SHP77 (cell line): ENCODE measurements at regions not wholly inside any gene's neighbourhood (a gene's known extent, or its start where the extent isn't known, plus 50 kb on each side); places are given as distances from the start of the nearest gene placed in this dataset.

Source experiments
- DNase-seq, 2 experiments: peaks; one replicate each; lab custom pipeline; 2025; lab: John Stamatoyannopoulos, UW

GRCh38 chr7:72524037-72524436 lies 111.9 kb upstream of the CALN1 start:
- DNase-seq: no peak

DNA sequence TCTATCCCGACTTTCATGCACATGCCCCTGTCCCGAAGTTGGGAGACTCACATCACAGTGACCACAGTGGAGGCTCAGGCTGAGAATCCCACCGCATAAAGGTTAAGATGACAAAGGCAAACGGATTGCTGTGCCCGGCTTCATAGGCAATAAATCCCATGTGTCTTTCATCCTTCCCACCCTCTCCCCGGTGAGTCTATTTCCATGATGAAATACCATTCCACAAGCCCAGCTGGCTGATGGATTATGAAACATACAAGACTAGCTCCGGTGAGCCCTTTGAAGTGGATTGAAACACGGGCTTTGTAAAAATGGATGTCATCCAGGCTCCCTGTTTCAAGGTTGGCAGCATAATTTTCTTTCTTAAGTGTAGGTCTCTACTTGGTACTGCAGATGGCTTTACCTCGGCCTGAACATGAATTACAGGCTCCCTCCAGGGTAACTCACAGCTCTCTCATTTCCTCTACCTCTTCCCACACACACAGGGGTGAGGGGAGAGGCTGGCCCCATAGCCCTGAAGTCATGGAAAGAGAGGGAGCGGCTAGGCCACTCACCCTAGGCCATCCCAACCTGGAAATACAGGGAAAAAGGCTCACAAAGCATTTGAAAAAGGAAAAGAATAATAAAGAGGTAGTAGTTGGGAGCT lies 92.0 kb upstream of the CALN1 start:
- DNase-seq: no peak

GRCh38 chr7:72503644-72504043 lies 91.5 kb upstream of the CALN1 start:
- no peak for DNase-seq

GRCh38 chr7:72494807-72495206 lies 82.7 kb upstream of the CALN1 start:
- no peak for DNase-seq

DNA sequence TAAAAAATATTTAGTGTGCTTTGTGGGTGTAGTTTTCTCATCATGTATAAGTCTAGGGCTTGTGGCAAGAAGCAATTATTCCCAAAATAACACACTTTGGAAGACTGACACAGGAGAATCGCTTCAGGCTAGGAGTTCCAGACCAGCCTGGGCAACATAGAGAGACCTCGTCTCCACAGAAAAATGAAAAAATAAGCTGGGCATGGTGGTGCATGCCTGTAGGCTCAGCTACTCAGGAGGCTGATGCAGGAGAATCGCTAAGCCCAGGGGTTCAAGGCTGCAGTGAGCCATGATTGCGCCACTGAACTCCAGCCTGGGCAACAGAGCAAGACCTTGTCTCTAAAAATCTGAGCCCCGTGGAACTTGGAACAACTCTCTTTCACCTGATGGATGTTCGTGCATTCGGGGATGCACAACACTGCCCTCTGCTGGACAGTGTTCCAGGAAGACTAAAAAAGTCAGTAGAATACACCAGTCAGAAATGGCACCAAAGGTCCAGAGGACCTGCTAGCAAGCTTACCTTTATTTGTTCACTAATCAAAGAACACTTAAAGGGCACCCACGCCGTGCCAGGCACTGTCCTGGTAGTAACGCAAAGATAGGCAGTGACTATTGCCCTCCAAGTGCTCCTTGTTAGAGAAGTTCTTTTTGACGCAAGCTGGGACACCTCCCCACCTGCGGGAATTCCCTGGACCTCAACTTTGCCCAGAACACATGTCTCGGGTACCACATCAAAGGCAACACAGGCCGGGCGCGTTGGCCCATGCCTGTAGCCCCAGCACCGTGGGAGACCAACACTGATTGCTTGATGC lies 81.9 kb upstream of the CALN1 start:
- peak; percentile 43 to 48 for DNase-seq

DNA sequence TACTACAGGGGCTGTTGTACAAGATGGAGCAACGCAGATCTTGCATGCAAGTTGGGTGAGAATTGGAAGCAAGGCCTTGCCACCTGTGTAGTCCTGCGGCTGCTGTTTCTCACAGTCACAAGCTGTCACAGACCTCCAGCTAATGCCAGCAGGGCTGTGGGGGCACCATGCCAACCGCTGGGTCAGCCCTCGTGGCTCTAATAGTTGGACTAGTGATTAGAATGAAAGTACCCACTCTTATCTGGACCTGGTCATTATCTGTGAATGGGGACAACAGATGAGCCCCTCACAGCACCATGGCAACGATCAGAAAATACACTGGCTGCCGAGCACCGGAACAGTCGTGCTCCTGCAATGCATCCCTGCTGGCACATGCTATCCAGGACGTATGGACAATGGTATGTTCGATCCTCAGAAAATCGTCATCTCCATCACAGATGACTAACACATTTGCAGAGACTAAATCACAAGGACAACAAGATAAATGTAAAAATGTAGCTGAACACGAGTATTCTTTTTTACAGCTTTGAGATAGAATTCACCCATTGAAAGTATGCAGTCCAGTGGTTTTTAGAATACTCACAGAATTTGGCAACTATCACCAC lies 80.4 kb upstream of the CALN1 start:
- no peak for DNase-seq

DNA sequence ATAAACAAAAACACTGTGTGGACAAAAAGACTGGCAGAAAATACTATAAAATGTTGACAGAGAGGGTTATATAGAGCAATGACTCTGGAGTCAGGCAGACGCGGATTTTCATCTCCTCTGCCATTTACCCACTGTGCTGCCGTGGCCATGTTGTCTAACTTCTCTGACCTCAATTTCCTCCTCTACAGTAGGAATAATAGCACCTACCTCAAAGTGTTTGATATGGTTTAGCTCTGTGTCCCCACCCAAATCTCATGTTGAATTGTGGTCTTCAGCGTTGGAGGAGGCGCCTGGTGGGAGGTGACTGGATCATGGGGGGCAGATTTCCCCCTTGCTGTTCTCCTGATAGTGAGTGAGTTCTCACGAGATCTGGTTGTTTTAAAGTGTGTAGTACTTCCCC lies 78.2 kb upstream of the CALN1 start:
- no peak for DNase-seq

DNA sequence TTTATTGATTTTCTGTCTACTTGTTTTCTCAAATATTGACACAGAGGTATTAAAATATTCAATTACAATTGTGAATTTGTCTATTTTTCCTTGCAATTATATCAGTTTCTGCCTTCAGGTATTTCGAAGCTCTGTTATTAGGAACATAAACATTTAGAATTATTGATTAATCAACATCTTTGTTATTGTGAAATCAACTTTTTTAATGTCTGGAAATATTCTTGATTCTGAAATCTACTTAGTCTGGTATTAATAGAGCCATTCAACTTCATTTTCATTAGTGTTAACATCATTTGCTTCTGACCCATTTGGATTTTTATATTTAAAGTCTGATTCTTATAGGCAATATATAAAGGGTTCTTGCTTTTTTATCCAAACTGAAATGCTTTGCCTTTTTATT lies 69.8 kb upstream of the CALN1 start:
- DNase-seq: no peak

DNA sequence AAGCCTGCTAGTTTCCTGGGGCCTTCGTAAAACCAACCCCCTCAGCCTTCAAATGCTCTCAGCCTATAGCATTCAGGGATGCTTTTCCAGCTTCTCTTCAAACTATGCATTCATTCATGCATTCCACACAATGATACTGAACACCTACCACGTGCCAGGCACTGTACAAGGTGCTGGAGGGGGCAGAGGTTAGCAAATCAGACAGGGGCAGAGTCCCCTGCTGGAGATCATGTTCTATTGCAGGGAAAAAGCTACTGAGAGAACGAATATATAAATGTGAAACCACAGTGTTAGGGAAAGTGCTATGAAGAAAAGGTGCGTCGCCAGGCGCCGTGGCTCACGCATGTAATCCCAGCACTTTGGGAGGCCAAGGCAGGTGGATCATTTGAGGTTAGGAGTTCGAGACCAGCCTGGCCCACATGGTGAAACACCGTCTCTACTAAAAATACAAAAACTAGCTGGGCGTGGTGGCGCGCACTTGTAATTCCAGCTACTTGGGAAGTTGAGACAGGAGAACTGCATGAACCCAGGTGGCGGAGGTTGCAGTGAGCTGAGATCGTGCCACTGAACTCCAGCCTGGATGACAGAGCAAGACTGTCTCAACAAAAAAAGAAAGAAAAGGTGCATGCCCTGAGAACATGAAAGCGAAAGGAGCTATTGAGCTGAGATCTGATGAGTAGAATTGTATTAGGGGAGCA lies 64.6 kb upstream of the CALN1 start:
- DNase-seq: no peak

GRCh38 chr7:72467237-72467636 lies 55.1 kb upstream of the CALN1 start:
- DNase-seq: no peak

GRCh38 chr7:72466797-72467196 lies 54.7 kb upstream of the CALN1 start:
- no peak for DNase-seq

- DNase-seq: no peak
Observed at GRCh38 chr7:72465521-72465920, 53.4 kb upstream of the CALN1 start.

DNA sequence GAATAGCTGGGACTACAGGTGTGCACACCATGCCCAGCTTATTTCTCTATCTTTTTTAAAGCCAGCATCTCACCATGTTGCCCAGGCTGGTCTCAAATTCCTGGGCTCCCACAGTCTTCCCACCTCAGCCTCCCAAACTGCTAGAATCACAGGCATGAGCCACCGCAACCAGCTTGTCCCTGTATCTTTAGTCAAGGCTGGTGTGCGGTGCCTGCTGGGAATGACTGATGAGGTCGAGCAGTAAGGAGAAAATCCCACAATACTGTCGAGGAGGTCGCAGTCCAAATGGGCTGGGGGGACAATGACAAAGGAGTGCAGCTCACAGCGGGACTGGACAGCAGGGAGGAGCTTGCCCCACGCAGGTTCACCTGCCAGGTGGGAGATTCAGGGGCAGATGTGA lies 50.2 kb upstream of the CALN1 start:
- DNase-seq: no peak
